ENCODE measurements at regions not wholly inside any gene's neighbourhood (a gene's known extent, or its start where the extent isn't known, plus 50 kb on each side); places are given as distances from the start of the nearest gene placed in this dataset.

DNA sequence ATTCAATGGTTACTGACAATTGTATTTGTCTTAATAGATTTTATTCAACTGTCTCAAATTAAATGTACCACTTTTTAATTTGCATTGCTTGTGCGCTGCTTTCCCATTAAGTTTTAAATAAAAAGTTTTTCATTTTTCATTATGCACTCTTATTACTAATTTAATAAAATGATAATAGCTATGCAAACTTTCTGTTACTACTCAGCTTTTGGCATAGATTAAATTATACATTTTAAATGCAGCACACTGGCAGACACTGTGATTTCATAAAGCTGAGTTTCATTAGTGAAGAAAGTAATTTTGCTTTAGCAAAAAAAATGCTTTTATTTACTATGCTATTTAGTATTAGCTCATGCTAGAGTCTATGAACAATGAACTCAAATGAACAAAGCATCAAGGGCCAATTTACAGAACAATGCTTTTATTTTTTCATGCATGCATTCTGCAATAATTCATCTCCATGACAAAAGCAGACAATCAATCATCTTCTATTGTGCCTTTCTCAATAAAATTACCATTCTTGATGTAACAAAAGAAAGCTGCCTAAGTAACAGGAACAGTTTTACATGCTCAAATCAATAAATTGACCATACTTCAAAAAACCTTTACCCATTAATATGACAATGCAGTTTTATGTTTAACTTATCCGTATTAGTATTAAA lies 595.2 kb upstream of the ARRDC3 start:
- TF ChIP-seq, protein P1, sequence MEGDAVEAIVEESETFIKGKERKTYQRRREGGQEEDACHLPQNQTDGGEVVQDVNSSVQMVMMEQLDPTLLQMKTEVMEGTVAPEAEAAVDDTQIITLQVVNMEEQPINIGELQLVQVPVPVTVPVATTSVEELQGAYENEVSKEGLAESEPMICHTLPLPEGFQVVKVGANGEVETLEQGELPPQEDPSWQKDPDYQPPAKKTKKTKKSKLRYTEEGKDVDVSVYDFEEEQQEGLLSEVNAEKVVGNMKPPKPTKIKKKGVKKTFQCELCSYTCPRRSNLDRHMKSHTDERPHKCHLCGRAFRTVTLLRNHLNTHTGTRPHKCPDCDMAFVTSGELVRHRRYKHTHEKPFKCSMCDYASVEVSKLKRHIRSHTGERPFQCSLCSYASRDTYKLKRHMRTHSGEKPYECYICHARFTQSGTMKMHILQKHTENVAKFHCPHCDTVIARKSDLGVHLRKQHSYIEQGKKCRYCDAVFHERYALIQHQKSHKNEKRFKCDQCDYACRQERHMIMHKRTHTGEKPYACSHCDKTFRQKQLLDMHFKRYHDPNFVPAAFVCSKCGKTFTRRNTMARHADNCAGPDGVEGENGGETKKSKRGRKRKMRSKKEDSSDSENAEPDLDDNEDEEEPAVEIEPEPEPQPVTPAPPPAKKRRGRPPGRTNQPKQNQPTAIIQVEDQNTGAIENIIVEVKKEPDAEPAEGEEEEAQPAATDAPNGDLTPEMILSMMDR (IDR thresholded peaks at IDR 0.05; ENCODE audit: insufficient read depth, low read depth, low read length), result no peak
- Histone ChIP-seq H3K27me3 (ENCODE audit: control insufficient read depth, insufficient read depth, low read length) (no peaks in the 10 kb centered on the region), H3K4me3 (ENCODE audit: low read depth, low read length) (no peak overlapping the region), H3K36me3 (ENCODE audit: control insufficient read depth, insufficient read depth, low read length) (no peaks in the 10 kb centered on the region)
- DNase-seq (ENCODE audit: low read depth), result no peak
- ChIA-PET CTCF (no interaction called here), POLR2A (no interaction called here)

DNA sequence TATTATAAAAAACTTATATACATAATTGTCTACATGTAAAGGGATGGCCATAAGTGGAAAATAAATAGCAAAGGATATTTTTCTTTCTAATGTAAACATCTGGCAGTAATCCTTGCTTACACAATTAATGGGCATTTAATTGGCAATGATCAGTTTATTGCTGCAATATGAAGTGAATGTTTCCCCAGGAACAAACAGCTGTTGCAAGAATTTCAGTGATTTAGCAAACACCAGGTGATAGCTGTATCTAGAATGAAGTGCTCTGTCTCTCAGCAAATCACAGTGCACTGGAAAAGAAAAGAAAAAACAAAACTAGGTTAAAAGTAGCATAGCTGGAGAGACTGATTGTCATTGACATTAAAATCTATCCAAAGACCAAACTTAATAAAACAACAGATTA lies 594.5 kb upstream of the ARRDC3 start:
- no peak for DNase-seq (ENCODE audit: low read depth)
- ChIA-PET POLR2A (no interaction called here), CTCF (no interaction called here)
- Histone ChIP-seq H3K27me3 (ENCODE audit: control insufficient read depth, insufficient read depth, low read length) (no peaks in the 10 kb centered on the region), H3K36me3 (ENCODE audit: control insufficient read depth, insufficient read depth, low read length) (no peaks in the 10 kb centered on the region), H3K4me3 (ENCODE audit: low read depth, low read length) (no peak overlapping the region)
- TF ChIP-seq, protein P1 (IDR thresholded peaks at IDR 0.05; ENCODE audit: insufficient read depth, low read depth, low read length), result no peak

DNA sequence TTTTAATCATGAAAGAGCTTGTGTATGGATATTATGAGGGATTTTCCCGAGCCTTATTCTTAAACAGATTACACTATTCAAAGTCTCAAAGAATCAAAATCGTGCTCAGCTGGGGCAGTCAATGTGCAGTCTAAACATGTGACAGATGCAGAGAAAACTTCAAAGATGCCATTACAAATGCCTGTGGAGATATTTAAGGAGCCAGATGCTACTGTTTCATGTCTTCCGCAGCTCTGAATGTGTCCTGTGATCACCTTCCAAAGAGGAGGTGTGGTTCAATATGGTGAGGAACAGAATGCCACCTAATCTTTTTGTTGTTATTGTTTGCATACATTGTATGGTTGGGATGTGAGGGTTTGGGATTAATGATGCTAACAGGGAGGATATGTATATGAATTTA lies 593.3 kb upstream of the ARRDC3 start:
- ChIA-PET POLR2A (no interaction called here), CTCF (no interaction called here)
- TF ChIP-seq, protein P1 (IDR thresholded peaks at IDR 0.05; ENCODE audit: insufficient read depth, low read depth, low read length), result no peak
- Histone ChIP-seq H3K4me3 (ENCODE audit: low read depth, low read length) (no peak overlapping the region), H3K36me3 (ENCODE audit: control insufficient read depth, insufficient read depth, low read length) (no peaks in the 10 kb centered on the region), H3K27me3 (ENCODE audit: control insufficient read depth, insufficient read depth, low read length) (no peaks in the 10 kb centered on the region)
- DNase-seq (ENCODE audit: low read depth), result no peak

DNA sequence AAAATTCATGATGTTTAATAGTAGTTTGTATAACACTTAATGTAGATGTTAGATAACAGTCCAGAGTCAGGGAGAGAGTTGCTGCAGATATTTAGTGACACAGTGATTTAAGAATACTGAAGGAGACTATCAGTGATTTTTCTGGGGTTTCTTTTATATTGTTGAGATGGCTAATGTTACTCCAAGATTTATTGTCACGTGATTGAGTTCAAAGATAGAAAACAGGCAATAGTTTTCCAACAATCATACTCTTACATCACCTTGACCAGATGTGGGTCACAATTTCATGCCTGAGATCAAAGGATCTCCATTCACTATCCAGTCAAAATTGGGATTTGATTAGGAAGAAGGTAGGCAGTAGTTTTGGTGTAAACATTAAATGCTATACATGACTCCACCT lies 580.0 kb upstream of the ARRDC3 start:
- TF ChIP-seq, protein P1 (IDR thresholded peaks at IDR 0.05; ENCODE audit: insufficient read depth, low read depth, low read length), result no peak
- DNase-seq (ENCODE audit: low read depth), result no peak
- H3K27me3 ChIP-seq (ENCODE audit: control insufficient read depth, insufficient read depth, low read length), result no peaks in the 10 kb centered on the region
- ChIA-PET CTCF (no interaction called here), POLR2A (no interaction called here)
- no peaks in the 10 kb centered on the region for H3K36me3 ChIP-seq (ENCODE audit: control insufficient read depth, insufficient read depth, low read length)
- H3K4me3 ChIP-seq (ENCODE audit: low read depth, low read length), result no peak overlapping the region

DNA sequence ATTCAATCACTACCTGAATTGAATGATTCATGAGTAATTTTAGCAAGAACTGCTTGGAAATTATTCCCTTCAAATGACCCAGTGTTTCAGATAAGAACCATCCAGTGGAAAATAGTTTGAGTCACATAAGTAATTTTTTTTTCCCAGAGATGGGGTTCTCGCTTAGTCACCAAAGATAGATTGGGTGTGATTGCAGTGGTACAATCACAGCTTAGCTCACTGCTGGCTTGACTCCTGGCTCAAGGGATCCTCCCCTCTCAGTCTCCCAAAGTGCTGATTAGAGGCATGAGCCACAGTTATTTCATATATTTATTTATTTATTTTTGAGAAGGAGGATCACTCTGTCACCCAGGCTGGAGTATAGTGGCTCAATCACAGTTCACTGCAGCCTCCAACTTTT lies 574.5 kb upstream of the ARRDC3 start:
- ChIA-PET CTCF (interaction anchor here (0.9 to 1.2 kb wide), 2 partner anchors 12 to 21 kb away, joined by 3 to 4 read pairs; no protein-coding TSS in a partner anchor), POLR2A (no interaction called here)
- Histone ChIP-seq H3K27me3 (ENCODE audit: control insufficient read depth, insufficient read depth, low read length) (no peaks in the 10 kb centered on the region), H3K36me3 (ENCODE audit: control insufficient read depth, insufficient read depth, low read length) (no peaks in the 10 kb centered on the region), H3K4me3 (ENCODE audit: low read depth, low read length) (no peak overlapping the region)
- DNase-seq (ENCODE audit: low read depth), result no peak
- TF ChIP-seq, protein P1 (IDR thresholded peaks at IDR 0.05; ENCODE audit: insufficient read depth, low read depth, low read length), result no peak
